Loucy (cell line): ENCODE measurements at regions not wholly inside any gene's neighbourhood (a gene's known extent, or its start where the extent isn't known, plus 50 kb on each side); places are given as distances from the start of the nearest gene placed in this dataset.

ENCODE experiments used
- H2AFZ ChIP-seq: fragments of 200-600 bp; sonication (generic); 2 replicates; pipeline ENCODE4 v1.6.0; 2016; ENCODE audit warnings: antibody characterized with exemption, mild to moderate bottlenecking, low read length, moderate library complexity
- H3F3A ChIP-seq: fragments of 200-600 bp; 2 replicates; pipeline ENCODE4 v1.6.0; 2016; ENCODE audit warnings: antibody characterized with exemption, low read depth, mild to moderate bottlenecking
- H3K27me3 ChIP-seq: fragments of 200-600 bp; sonication (generic); 2 replicates; pipeline ENCODE4 v1.6.1; 2014; ENCODE audit warnings: low read length, mild to moderate bottlenecking; ENCODE audit not compliant: insufficient read depth, poor library complexity, severe bottlenecking
- H3K36me3 ChIP-seq: fragments of 200-600 bp; sonication (generic); 2 replicates; pipeline ENCODE4 v1.6.1; 2016; ENCODE audit warnings: low read length; ENCODE audit not compliant: insufficient read depth
- H3K4me1 ChIP-seq: fragments of 200-600 bp; sonication (generic); 2 replicates; pipeline ENCODE4 v1.5.1; 2014; ENCODE audit warnings: low read length, mild to moderate bottlenecking; ENCODE audit not compliant: insufficient read depth, poor library complexity, severe bottlenecking
- H3K4me2 ChIP-seq: fragments of 200-600 bp; sonication (generic); 2 replicates; pipeline ENCODE4 v1.6.0; 2014; ENCODE audit warnings: antibody characterized with exemption, low read length, low read depth, mild to moderate bottlenecking; ENCODE audit not compliant: poor library complexity, severe bottlenecking
- H3K4me3 ChIP-seq: fragments of 200-600 bp; sonication (generic); 2 replicates; pipeline ENCODE4 v1.5.1; 2014; ENCODE audit warnings: low read length, mild to moderate bottlenecking, mixed read lengths; ENCODE audit not compliant: poor library complexity, severe bottlenecking
- H3K79me2 ChIP-seq: fragments of 200-600 bp; sonication (generic); 2 replicates; pipeline ENCODE4 v1.6.1; 2014; ENCODE audit warnings: low read length; ENCODE audit not compliant: insufficient read depth
- H3K9ac ChIP-seq: fragments of 200-600 bp; sonication (generic); 2 replicates; pipeline ENCODE4 v1.6.0; 2014; ENCODE audit warnings: mild to moderate bottlenecking, low read depth, low read length, moderate library complexity; ENCODE audit not compliant: poor library complexity, severe bottlenecking
- H3K9me2 ChIP-seq: fragments of 200-600 bp; sonication (generic); replicated peaks from 2 replicates; pipeline ENCODE4 v1.6.1; 2016; ENCODE audit warnings: low read depth, low read length, mixed read lengths
- H3K9me3 ChIP-seq: fragments of 200-600 bp; sonication (generic); 2 replicates; pipeline ENCODE4 v1.6.1; 2014; ENCODE audit warnings: mild to moderate bottlenecking, antibody characterized with exemption, low read length, low read depth; ENCODE audit not compliant: insufficient read depth
- H4K20me1 ChIP-seq: fragments of 200-600 bp; sonication (generic); 2 replicates; pipeline ENCODE4 v1.6.0; 2014; ENCODE audit warnings: antibody characterized with exemption, low read length, mild to moderate bottlenecking; ENCODE audit not compliant: insufficient read depth, poor library complexity, severe bottlenecking
- EZH2phosphoT487 ChIP-seq: fragments of 200-600 bp; IDR thresholded peaks from 2 replicates; pipeline ENCODE4 v1.6.1; 2018; ENCODE audit warnings: antibody characterized with exemption, mild to moderate bottlenecking, moderate library complexity, borderline replicate concordance
- TF ChIP-seq, protein P1 (sequence below): fragments of 200-600 bp; sonication (generic); conservative IDR thresholded peaks from 2 replicates; pipeline ENCODE4 v1.5.1; 2014; ENCODE audit warnings: mild to moderate bottlenecking, antibody characterized with exemption, low read length

DNA sequence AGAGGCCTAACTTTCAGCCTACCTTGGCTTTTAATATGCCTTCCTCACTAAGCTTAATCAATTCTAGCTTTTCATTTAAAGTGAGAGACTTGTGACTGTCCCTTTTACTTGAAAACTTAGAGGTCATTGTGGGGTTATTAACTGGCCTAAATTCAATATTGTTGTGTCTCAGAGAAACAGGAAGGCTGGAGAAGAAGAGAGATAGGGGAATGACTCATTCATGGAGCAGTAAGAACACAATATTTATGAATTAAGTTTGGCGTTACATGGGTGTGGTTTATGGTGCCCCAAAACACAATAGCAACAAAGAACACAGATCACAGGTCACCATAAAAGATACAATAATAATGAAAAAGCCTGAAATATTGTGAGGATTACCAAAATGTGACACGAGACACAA is 612.1 kb downstream of the TBC1D4 start:
- Histone ChIP-seq H2AFZ (no peak overlapping the region), H3K9me3 (no peaks in the 10 kb centered on the region), H3K9me2 (no peaks in the 10 kb centered on the region), H3K79me2 (no peaks in the 10 kb centered on the region), H3K4me1 (no peaks in the 10 kb centered on the region), H3K4me3 (no peak overlapping the region), H4K20me1 (no peaks in the 10 kb centered on the region), H3K36me3 (no peaks in the 10 kb centered on the region), H3K9ac (no peak overlapping the region), H3K27me3 (no peaks in the 10 kb centered on the region), H3F3A (no peaks in the 10 kb centered on the region), H3K4me2 (no peak overlapping the region)
- TF ChIP-seq, protein P1, sequence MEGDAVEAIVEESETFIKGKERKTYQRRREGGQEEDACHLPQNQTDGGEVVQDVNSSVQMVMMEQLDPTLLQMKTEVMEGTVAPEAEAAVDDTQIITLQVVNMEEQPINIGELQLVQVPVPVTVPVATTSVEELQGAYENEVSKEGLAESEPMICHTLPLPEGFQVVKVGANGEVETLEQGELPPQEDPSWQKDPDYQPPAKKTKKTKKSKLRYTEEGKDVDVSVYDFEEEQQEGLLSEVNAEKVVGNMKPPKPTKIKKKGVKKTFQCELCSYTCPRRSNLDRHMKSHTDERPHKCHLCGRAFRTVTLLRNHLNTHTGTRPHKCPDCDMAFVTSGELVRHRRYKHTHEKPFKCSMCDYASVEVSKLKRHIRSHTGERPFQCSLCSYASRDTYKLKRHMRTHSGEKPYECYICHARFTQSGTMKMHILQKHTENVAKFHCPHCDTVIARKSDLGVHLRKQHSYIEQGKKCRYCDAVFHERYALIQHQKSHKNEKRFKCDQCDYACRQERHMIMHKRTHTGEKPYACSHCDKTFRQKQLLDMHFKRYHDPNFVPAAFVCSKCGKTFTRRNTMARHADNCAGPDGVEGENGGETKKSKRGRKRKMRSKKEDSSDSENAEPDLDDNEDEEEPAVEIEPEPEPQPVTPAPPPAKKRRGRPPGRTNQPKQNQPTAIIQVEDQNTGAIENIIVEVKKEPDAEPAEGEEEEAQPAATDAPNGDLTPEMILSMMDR: no peak
- TF ChIP-seq EZH2phosphoT487: no peak

DNA sequence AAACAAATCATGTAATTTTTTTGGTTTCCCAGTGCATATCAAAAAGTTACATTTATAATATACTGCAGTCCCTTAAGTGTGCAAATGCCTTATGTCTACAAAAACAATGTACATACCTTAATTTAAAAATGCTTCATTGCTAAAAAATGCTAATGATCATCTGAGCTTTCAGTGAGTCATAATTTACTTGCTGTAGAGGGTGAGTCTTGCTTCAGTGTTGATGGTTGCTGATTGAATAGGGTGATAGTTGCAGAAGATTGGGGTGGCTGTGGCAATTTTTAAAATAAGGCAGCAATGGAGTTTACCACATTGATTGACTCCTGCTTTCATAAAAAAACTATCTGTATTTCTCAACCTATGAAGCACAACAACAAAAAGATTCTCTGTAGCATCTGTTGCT is 613.9 kb downstream of the TBC1D4 start:
- Histone ChIP-seq H3K9ac (no peak overlapping the region), H3K27me3 (no peaks in the 10 kb centered on the region), H3K4me1 (no peaks in the 10 kb centered on the region), H3K36me3 (no peaks in the 10 kb centered on the region), H3K9me3 (no peaks in the 10 kb centered on the region), H3K4me2 (no peak overlapping the region), H4K20me1 (no peaks in the 10 kb centered on the region), H3F3A (no peaks in the 10 kb centered on the region), H2AFZ (no peak overlapping the region), H3K9me2 (no peaks in the 10 kb centered on the region), H3K79me2 (no peaks in the 10 kb centered on the region), H3K4me3 (no peak overlapping the region)
- TF ChIP-seq, protein P1: no peak
- TF ChIP-seq EZH2phosphoT487: no peak

DNA sequence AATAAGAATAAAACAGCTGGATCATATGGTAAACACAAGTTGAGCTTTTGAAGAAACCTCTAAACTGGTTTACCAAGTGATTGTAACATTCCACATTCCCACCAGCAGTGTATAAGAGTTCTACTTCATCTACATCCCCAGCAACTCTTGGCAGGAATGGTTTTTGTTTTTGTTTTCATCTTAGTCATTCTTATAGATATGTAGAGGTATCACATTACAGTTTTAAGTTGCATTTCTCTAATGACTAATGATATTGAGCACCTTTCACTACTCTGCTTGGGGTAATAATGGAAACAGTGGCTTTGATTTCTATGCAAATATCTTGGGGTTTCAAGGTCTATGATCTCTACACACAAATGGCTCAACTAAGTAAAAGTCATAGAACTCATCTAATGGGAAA is 614.5 kb downstream of the TBC1D4 start:
- Histone ChIP-seq H3K4me1 (no peaks in the 10 kb centered on the region), H3K9ac (no peak overlapping the region), H3K9me2 (no peaks in the 10 kb centered on the region), H3K79me2 (no peaks in the 10 kb centered on the region), H3F3A (no peaks in the 10 kb centered on the region), H3K4me3 (no peak overlapping the region), H3K36me3 (no peaks in the 10 kb centered on the region), H3K27me3 (no peaks in the 10 kb centered on the region), H3K4me2 (no peak overlapping the region), H3K9me3 (no peaks in the 10 kb centered on the region), H2AFZ (no peak overlapping the region), H4K20me1 (no peaks in the 10 kb centered on the region)
- TF ChIP-seq, protein P1: no peak
- no peak for TF ChIP-seq EZH2phosphoT487
